ENCODE measurements at regions not wholly inside any gene's neighbourhood (a gene's known extent, or its start where the extent isn't known, plus 50 kb on each side); places are given as distances from the start of the nearest gene placed in this dataset.

DNA sequence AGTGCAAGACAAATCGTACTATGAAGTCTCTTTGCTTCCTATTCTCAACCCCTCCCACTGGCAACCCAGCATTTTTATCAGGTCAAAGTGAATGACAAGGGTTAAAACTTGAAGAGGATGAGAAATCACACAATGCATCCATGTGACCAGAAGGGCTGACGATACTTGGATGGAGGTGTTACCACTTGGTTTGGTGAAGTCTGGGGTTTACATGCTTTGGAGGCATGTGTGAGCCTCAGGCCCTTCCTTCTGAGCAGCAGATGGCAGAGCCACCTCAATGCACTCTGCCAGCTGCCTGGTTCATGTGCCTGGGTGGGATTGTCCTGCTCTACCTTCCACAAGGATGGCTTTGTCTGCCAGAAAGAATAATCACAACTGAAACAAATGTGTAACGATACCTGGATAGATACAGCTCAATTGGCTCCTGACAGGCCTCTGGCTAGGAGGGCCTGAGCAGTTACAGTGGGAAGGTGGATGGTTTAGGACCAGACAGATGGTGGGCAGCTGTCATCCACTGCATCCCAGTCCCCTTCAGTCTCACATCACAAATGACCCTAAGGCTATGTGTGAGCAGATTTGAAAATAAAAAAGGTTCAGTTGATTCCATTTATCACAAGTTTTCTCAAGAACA, 51.5 kb upstream of the CNIH3 start:
- TF ChIP-seq, protein P1, sequence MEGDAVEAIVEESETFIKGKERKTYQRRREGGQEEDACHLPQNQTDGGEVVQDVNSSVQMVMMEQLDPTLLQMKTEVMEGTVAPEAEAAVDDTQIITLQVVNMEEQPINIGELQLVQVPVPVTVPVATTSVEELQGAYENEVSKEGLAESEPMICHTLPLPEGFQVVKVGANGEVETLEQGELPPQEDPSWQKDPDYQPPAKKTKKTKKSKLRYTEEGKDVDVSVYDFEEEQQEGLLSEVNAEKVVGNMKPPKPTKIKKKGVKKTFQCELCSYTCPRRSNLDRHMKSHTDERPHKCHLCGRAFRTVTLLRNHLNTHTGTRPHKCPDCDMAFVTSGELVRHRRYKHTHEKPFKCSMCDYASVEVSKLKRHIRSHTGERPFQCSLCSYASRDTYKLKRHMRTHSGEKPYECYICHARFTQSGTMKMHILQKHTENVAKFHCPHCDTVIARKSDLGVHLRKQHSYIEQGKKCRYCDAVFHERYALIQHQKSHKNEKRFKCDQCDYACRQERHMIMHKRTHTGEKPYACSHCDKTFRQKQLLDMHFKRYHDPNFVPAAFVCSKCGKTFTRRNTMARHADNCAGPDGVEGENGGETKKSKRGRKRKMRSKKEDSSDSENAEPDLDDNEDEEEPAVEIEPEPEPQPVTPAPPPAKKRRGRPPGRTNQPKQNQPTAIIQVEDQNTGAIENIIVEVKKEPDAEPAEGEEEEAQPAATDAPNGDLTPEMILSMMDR (IDR thresholded peaks at IDR 0.05 in 8 of 11, conservative IDR thresholded peaks at IDR 0.05 in 3 of 11): no peak
- no peak for TF ChIP-seq POLR2A (IDR thresholded peaks at IDR 0.05)
- TF ChIP-seq POLR2AphosphoS5 (IDR thresholded peaks at IDR 0.05): no peak

Measured in spleen (tissue), 7 donors.